ENCODE measurements at regions not wholly inside any gene's neighbourhood (a gene's known extent, or its start where the extent isn't known, plus 50 kb on each side); places are given as distances from the start of the nearest gene placed in this dataset.

DNA sequence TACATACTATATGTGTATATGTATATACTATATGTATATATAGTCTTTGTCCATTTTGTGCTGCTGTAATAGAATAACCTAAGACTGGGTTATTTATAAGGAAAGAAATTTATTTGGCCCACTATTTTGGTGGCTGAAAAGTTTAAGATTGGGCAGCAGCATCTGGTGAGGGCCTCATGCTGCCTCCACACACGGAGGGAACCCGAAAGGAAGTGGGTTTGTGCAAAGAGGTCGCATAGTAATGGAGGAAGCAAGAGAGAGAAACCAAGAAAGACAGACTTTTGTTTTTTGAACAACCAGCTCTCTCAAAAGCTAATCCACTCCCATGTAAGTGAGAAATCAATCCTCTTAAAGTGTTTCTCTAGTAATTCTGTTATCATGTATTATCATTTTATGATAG lies 1147.3 kb downstream of the NCAM2 start:
- Histone ChIP-seq H3K4me1 (replicated peaks; ENCODE audit: insufficient read depth) (no peaks in the 10 kb centered on the region), H3K9me3 (ENCODE audit: insufficient read depth, low read depth) (no peaks in the 10 kb centered on the region), H4K20me1 (ENCODE audit: insufficient read depth) (no peaks in the 10 kb centered on the region), H3K9me2 (ENCODE audit: insufficient read depth) (no peaks in the 10 kb centered on the region), H3K4me2 (no peak overlapping the region), H3K36me3 (ENCODE audit: low read depth) (no peaks in the 10 kb centered on the region), H3F3A (ENCODE audit: insufficient read depth, low read depth) (no peaks in the 10 kb centered on the region), H2AFZ (no peak overlapping the region), H3K27ac (no peak overlapping the region), H3K79me2 (ENCODE audit: low read depth) (no peaks in the 10 kb centered on the region), H3K27me3 (ENCODE audit: insufficient read depth, low read depth) (no peaks in the 10 kb centered on the region), H3K4me3 (no peak overlapping the region)
- POLR2A ChIA-PET (ENCODE audit: unreplicated experiment): no interaction called here
- BruUV-seq (replicated peaks): no TSS peak
- no peak for DNase-seq
- CTCF ChIA-PET: no interaction called here
- TF ChIP-seq, protein P1, sequence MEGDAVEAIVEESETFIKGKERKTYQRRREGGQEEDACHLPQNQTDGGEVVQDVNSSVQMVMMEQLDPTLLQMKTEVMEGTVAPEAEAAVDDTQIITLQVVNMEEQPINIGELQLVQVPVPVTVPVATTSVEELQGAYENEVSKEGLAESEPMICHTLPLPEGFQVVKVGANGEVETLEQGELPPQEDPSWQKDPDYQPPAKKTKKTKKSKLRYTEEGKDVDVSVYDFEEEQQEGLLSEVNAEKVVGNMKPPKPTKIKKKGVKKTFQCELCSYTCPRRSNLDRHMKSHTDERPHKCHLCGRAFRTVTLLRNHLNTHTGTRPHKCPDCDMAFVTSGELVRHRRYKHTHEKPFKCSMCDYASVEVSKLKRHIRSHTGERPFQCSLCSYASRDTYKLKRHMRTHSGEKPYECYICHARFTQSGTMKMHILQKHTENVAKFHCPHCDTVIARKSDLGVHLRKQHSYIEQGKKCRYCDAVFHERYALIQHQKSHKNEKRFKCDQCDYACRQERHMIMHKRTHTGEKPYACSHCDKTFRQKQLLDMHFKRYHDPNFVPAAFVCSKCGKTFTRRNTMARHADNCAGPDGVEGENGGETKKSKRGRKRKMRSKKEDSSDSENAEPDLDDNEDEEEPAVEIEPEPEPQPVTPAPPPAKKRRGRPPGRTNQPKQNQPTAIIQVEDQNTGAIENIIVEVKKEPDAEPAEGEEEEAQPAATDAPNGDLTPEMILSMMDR (conservative IDR thresholded peaks at IDR 0.05): no peak
- TF ChIP-seq EZH2 (IDR thresholded peaks at IDR 0.05; ENCODE audit: low read depth): no peak
- intact Hi-C loops (cut with micrococcal nuclease; ENCODE audit: unreplicated experiment): no loop called here

DNA sequence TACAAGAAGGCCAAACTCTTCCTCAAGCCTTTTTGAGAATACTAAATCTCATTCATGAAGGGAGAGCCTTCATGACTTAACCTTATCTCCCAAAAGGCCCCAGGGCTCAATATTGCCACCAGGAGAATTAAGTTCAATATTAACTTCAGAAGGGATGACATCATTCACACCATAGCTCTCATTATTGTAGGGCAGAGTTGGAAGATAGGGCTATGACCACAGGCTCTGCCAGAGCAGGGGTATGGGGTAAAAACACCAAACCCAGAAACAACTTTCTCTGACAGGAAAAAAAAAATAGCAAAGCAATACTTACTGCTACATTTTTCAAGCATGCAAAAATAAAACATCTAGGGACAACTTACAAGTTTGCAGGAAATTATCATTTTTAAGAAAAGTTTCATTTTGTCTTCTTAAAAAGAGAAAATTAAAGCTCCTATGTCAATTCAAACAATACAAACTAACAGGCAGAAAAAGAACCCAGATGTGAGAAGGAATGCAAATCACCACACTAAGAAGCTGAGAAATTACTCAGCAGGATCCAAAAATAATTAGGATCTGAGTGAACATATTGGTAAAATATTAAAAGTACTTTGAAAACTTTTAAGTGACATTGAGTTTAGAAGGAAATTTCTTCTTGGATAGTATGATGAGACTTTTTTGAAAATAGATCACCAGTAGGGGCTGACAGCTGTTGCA lies 1156.5 kb downstream of the NCAM2 start:
- ChIA-PET POLR2A (ENCODE audit: unreplicated experiment) (no interaction called here), CTCF (no interaction called here)
- no peak for DNase-seq
- Histone ChIP-seq H3K36me3 (ENCODE audit: low read depth) (no peaks in the 10 kb centered on the region), H3K4me1 (replicated peaks; ENCODE audit: insufficient read depth) (no peaks in the 10 kb centered on the region), H3K9me3 (ENCODE audit: insufficient read depth, low read depth) (no peaks in the 10 kb centered on the region), H3F3A (ENCODE audit: insufficient read depth, low read depth) (no peaks in the 10 kb centered on the region), H3K27me3 (ENCODE audit: insufficient read depth, low read depth) (no peaks in the 10 kb centered on the region), H3K4me3 (no peak overlapping the region), H3K27ac (no peak overlapping the region), H3K4me2 (no peak overlapping the region), H3K79me2 (ENCODE audit: low read depth) (no peaks in the 10 kb centered on the region), H2AFZ (no peak overlapping the region), H3K9me2 (ENCODE audit: insufficient read depth) (no peaks in the 10 kb centered on the region), H4K20me1 (ENCODE audit: insufficient read depth) (no peaks in the 10 kb centered on the region)
- TF ChIP-seq, protein P1 (conservative IDR thresholded peaks at IDR 0.05): no peak
- TF ChIP-seq EZH2 (IDR thresholded peaks at IDR 0.05; ENCODE audit: low read depth): no peak
- BruUV-seq (replicated peaks): no TSS peak
- intact Hi-C loops (cut with micrococcal nuclease; ENCODE audit: unreplicated experiment): no loop called here

DNA sequence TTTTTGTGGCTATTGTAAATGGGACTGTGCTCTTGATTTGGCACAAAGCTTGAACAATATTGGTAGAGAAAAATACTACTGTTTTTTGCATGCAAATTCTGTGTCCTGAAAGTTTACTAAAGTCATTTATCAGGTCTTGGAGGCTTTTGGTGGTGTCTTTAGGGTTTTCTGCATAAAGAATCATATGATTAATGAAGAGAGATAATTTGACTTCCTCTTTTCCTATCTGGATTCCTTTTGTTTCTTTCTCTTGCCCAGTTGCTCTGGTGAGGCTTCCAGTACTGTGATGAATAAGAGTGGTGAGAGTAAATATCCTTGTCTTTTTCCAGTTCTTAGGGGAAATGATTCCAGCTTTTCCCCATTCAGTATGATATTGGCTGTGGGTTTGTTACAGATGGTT lies 1166.7 kb downstream of the NCAM2 start:
- H2AFZ ChIP-seq: no peak overlapping the region
- BruUV-seq (replicated peaks): no TSS peak
- H3K36me3 ChIP-seq (ENCODE audit: low read depth): no peaks in the 10 kb centered on the region
- H3K4me2 ChIP-seq: no peak overlapping the region
- no peak for DNase-seq
- ChIA-PET CTCF (no interaction called here), POLR2A (ENCODE audit: unreplicated experiment) (no interaction called here)
- H3K9me2 ChIP-seq (ENCODE audit: insufficient read depth): no peaks in the 10 kb centered on the region
- TF ChIP-seq, protein P1 (conservative IDR thresholded peaks at IDR 0.05): no peak
- no peak for TF ChIP-seq EZH2 (IDR thresholded peaks at IDR 0.05; ENCODE audit: low read depth)
- no peaks in the 10 kb centered on the region for H4K20me1 ChIP-seq (ENCODE audit: insufficient read depth)
- no peak overlapping the region for H3K4me3 ChIP-seq
- no peaks in the 10 kb centered on the region for H3K27me3 ChIP-seq (ENCODE audit: insufficient read depth, low read depth)
- H3K9me3 ChIP-seq (ENCODE audit: insufficient read depth, low read depth): no peaks in the 10 kb centered on the region
- no peaks in the 10 kb centered on the region for H3K79me2 ChIP-seq (ENCODE audit: low read depth)
- no peaks in the 10 kb centered on the region for H3K4me1 ChIP-seq (replicated peaks; ENCODE audit: insufficient read depth)
- no peaks in the 10 kb centered on the region for H3F3A ChIP-seq (ENCODE audit: insufficient read depth, low read depth)
- H3K27ac ChIP-seq: no peak overlapping the region
- intact Hi-C loops (cut with micrococcal nuclease; ENCODE audit: unreplicated experiment): no loop called here
